H1 (cell line): ENCODE measurements at regions not wholly inside any gene's neighbourhood (a gene's known extent, or its start where the extent isn't known, plus 50 kb on each side); places are given as distances from the start of the nearest gene placed in this dataset.

Experiments used
- CEBPB ChIP-seq: IDR thresholded peaks from 2 replicates; pipeline ENCODE4 v1.6.1; 2012; ENCODE audit warnings: low read depth, low read length
- NRF1 ChIP-seq: IDR thresholded peaks from 2 replicates; pipeline ENCODE4 v1.6.1; 2011; ENCODE audit warnings: mild to moderate bottlenecking, low read depth, low read length, improper control_type of control experiment
- TBP ChIP-seq: IDR thresholded peaks from 2 replicates; pipeline ENCODE4 v1.6.1; 2011; ENCODE audit warnings: low read depth, low read length, improper control_type of control experiment
- TF ChIP-seq, protein P1 (sequence below): fragments of 300-600 bp; sonication (generic); IDR thresholded peaks from 2 replicates; pipeline ENCODE4 v1.7.1; 2012; ENCODE audit warnings: low read length, moderate library complexity, mild to moderate bottlenecking, inconsistent platforms; ENCODE audit not compliant: insufficient replicate concordance

DNA sequence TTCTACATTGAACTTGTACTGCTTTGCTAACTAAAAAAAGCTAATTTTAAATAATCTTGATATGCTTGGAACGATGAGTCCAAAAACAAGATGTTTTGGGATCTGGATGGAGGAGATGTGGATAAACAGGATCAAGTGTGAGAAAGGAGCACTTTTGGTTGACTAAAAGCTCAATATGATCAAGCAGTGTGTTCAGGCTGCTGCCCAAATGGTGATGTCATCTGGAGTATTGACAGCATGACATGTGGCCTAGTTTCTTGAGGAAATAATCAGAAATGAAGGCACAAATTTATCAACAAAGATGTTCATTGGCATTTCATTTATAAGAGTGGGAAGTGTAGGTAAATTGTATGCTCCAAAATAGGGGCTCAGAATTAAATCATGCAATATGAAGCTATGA, 161.2 kb downstream of the SOX2 start (continued):
- TF ChIP-seq, protein P1, sequence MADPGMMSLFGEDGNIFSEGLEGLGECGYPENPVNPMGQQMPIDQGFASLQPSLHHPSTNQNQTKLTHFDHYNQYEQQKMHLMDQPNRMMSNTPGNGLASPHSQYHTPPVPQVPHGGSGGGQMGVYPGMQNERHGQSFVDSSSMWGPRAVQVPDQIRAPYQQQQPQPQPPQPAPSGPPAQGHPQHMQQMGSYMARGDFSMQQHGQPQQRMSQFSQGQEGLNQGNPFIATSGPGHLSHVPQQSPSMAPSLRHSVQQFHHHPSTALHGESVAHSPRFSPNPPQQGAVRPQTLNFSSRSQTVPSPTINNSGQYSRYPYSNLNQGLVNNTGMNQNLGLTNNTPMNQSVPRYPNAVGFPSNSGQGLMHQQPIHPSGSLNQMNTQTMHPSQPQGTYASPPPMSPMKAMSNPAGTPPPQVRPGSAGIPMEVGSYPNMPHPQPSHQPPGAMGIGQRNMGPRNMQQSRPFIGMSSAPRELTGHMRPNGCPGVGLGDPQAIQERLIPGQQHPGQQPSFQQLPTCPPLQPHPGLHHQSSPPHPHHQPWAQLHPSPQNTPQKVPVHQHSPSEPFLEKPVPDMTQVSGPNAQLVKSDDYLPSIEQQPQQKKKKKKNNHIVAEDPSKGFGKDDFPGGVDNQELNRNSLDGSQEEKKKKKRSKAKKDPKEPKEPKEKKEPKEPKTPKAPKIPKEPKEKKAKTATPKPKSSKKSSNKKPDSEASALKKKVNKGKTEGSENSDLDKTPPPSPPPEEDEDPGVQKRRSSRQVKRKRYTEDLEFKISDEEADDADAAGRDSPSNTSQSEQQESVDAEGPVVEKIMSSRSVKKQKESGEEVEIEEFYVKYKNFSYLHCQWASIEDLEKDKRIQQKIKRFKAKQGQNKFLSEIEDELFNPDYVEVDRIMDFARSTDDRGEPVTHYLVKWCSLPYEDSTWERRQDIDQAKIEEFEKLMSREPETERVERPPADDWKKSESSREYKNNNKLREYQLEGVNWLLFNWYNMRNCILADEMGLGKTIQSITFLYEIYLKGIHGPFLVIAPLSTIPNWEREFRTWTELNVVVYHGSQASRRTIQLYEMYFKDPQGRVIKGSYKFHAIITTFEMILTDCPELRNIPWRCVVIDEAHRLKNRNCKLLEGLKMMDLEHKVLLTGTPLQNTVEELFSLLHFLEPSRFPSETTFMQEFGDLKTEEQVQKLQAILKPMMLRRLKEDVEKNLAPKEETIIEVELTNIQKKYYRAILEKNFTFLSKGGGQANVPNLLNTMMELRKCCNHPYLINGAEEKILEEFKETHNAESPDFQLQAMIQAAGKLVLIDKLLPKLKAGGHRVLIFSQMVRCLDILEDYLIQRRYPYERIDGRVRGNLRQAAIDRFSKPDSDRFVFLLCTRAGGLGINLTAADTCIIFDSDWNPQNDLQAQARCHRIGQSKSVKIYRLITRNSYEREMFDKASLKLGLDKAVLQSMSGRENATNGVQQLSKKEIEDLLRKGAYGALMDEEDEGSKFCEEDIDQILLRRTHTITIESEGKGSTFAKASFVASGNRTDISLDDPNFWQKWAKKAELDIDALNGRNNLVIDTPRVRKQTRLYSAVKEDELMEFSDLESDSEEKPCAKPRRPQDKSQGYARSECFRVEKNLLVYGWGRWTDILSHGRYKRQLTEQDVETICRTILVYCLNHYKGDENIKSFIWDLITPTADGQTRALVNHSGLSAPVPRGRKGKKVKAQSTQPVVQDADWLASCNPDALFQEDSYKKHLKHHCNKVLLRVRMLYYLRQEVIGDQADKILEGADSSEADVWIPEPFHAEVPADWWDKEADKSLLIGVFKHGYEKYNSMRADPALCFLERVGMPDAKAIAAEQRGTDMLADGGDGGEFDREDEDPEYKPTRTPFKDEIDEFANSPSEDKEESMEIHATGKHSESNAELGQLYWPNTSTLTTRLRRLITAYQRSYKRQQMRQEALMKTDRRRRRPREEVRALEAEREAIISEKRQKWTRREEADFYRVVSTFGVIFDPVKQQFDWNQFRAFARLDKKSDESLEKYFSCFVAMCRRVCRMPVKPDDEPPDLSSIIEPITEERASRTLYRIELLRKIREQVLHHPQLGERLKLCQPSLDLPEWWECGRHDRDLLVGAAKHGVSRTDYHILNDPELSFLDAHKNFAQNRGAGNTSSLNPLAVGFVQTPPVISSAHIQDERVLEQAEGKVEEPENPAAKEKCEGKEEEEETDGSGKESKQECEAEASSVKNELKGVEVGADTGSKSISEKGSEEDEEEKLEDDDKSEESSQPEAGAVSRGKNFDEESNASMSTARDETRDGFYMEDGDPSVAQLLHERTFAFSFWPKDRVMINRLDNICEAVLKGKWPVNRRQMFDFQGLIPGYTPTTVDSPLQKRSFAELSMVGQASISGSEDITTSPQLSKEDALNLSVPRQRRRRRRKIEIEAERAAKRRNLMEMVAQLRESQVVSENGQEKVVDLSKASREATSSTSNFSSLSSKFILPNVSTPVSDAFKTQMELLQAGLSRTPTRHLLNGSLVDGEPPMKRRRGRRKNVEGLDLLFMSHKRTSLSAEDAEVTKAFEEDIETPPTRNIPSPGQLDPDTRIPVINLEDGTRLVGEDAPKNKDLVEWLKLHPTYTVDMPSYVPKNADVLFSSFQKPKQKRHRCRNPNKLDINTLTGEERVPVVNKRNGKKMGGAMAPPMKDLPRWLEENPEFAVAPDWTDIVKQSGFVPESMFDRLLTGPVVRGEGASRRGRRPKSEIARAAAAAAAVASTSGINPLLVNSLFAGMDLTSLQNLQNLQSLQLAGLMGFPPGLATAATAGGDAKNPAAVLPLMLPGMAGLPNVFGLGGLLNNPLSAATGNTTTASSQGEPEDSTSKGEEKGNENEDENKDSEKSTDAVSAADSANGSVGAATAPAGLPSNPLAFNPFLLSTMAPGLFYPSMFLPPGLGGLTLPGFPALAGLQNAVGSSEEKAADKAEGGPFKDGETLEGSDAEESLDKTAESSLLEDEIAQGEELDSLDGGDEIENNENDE: no peak
- TF ChIP-seq NRF1: no peak
- TF ChIP-seq TBP: no peak
- TF ChIP-seq CEBPB: no peak
